LNCAP (cell line): ENCODE measurements at regions not wholly inside any gene's neighbourhood (a gene's known extent, or its start where the extent isn't known, plus 50 kb on each side); places are given as distances from the start of the nearest gene placed in this dataset.

ENCODE experiments used
- CTCF ChIP-seq: fragments of 450-650 bp; IDR thresholded peaks from 2 replicates; pipeline ENCODE4 v1.5.1; 2017; ENCODE audit warnings: mild to moderate bottlenecking

GRCh38 chr1:106780806-106781569, 275.5 kb upstream of the PRMT6 start:
- TF ChIP-seq CTCF: no peak

GRCh38 chr1:106785176-106785575, 271.3 kb upstream of the PRMT6 start:
- TF ChIP-seq CTCF: no peak

- TF ChIP-seq CTCF: no peak
These were observed 269.0 kb upstream of the PRMT6 start for GRCh38 chr1:106787520-106787919.

- no peak for TF ChIP-seq CTCF
These were observed 266.8 kb upstream of the PRMT6 start for GRCh38 chr1:106789686-106790085.

- no peak for TF ChIP-seq CTCF
These were observed 265.4 kb upstream of the PRMT6 start for GRCh38 chr1:106791041-106791440.

- no peak for TF ChIP-seq CTCF
These were observed 262.8 kb upstream of the PRMT6 start for GRCh38 chr1:106793651-106794050.

- TF ChIP-seq CTCF: no peak
These were observed 257.5 kb upstream of the PRMT6 start for GRCh38 chr1:106798991-106799390.

- no peak for TF ChIP-seq CTCF
These were observed 254.3 kb upstream of the PRMT6 start for GRCh38 chr1:106802181-106802580.
